HG03432 (cell line): ENCODE measurements at regions not wholly inside any gene's neighbourhood (a gene's known extent, or its start where the extent isn't known, plus 50 kb on each side); places are given as distances from the start of the nearest gene placed in this dataset.

Source experiments
- ATAC-seq: cut with Tn5 transposase; IDR thresholded peaks from one replicate; pipeline ENCODE4 v1.9.1; 2021; ENCODE audit warnings: mild to moderate bottlenecking, moderate library complexity; ENCODE audit not compliant: unreplicated experiment

DNA sequence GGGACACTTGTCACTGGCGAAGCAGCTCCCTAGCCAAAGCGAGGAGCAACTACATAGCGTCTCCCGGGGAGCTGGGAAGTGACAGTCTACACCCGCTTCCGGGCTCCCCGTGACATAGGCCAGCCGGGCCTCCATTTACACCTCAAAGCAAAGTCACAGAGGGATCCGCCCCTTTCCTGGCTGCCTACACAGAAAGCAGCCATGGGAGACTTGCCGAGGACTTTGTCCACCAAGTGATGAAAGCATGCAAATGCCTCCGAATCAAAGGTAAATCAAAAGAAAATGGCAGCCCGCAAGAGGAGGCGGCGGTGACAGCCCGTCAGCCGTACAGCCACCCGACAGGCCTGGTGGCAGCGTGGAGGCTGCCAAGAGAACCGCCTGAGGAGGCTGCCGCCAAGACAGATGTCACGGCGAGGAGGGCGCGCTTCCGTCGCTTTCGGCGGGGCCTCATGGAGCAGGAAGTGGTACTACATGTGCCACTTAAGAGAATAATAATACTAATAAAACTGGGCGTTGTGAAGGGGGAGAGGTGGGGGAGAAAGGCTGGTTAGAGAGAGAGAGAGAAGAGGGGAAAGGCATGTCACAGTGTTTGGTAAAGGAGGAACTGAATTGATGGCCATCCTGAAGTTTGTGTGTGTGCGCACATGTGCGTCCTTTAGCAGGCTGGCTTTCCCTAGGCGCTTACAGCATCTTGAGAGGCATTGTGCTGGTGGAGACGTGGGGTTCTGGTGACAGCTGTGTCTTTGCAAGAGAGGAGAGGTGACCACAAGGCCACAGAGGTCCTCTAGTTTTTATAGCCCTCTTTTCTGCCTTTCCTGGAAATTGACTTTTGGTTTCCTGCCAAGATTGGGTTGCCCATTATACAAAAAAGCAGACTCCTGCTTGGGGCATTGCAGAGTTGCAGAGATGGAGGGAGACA is 661.7 kb downstream of the VRK1 start:
- no peak for ATAC-seq

DNA sequence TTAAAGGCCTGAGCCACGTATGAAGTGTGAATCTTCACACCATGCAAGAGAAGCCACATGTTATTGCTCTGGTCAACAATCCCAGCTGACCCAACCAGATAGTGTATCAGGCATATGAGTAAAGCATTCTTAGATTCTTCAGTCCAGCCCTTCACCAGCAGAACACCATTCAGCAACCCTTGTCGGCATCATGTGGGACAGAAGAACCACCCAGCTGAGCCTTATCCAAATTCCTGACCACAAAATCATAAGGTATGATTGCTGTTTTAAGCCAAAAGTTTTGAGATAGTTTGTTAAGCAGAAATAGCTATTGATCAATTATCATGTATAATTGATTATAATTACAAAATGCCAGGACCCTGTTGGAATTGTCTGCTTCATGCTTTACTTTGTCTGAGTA is 664.9 kb downstream of the VRK1 start:
- ATAC-seq = no peak

DNA sequence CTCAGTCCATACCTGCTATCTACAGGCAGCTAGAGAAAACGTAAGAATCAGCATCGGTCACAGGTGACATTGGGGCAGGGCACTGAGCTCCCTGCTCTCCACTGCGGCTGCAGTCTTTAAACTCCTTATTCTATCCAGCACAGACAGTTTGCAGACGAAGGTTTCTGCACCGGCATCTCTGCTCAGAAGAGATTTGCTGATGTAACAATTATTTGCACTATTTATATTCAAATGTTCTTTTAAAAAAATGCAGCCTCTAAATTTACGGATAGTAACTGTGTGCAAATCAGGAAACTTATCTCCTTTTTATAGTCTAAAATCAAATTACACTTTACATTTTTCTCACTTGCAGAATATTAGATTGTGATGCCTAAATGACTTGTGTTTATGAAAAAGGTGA is 671.0 kb downstream of the VRK1 start:
- no peak for ATAC-seq

DNA sequence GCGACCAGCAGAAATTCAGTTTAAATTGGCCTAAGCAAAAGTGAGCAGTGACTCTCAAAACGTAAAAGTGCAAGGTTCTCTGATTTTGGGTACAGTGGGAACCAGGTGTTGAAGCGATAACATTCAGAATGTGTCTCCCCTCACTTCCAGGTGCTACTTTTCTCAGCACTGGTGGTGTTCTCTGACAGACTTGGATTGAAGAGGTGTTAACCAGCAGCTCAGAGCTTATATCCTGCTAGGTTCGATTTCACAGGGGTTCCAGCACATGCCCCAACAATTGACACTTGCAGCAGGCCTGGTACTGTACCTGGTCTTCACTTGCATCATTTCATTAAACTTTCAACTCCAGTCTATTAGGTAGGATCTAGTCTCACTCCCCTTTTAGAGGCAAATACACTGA is 680.2 kb downstream of the VRK1 start:
- no peak for ATAC-seq

DNA sequence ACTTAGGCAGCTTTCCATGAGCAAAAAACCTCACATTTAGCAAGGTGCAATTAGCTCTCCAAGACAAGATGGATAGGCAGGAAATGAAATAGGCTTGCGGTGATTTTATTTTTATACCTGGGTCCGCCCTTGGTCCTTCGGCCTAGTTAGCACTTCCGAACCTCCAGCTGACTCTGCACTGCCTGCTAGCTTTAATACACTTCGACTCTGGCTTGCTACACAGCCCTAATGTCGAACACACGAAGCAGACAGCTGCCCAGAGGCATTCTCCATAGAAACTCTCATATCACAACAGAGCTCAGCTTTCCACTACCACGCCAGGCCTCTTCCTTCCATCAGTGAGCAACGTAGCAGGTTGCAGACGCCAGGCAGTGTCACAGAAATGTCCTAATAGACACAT is 688.0 kb downstream of the VRK1 start:
- ATAC-seq = no peak

DNA sequence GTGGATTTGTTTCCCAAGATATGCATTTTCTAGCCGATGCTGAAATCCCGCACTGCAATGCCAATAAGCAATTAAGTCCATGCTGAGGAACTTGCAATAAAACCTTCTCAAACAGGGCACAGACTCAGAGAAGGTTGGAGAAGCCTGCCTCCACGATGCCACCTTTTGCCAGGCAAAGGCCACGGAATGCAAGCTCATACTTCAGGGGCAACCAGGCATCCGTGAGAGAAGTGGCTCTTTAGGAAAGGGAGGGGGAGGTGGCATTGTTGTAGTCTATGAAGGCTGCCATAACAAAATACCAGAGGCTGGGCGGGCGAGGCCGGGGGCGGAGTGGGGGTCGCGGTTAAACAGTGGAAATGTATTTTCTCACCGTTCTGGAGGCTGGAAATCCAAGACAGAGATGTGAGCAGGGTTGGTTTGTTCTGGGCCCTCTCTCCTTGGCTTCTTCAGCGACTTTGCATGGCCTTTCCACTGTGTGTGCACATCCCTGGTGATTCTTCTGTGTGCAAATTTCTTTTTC is 689.5 kb downstream of the VRK1 start:
- ATAC-seq = no peak

DNA sequence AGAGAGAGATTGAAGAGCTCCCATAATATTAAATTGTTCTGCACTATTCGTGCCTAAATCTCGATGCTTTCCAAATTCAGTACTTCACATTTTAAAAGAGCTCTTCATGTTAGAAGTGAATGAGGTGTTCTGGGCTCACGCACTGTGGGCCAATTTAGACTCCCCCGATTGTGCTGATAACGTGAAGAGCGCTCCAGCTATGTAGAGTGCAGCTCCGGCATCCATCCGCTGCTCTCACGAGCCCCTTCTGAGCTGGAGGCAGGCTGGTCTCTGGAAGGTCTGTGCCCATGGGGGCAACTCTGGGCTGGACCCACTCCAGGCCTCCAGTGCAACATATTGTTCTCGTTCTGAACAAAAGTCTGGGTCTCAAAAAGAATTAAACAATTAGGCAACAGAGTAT is 692.6 kb downstream of the VRK1 start:
- no peak for ATAC-seq

DNA sequence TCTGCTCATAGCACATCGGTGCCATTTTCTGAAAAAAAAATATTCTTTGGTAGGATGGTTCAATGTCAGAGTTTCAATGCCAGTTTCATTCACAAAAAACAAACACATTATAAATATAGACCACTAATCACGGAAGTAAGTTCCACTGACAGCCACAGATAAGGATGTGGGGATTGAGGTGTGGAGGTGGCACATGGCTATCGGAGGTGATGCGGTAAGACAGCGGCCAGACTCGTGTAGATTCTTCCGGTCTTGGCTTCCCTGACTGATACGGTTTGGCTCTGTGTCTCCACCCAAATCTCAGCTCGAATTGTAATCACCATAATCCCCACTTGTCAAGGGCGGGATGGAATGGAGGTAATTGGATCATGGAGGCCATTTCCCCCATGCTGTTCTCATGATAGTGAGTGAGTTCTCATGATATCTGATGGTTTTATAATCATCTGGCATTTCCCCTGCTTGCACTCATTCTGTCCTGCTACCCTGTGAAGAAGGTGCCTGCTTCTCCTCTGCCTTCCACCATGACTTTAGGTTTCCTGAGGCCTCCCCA is 693.4 kb downstream of the VRK1 start:
- no peak for ATAC-seq

DNA sequence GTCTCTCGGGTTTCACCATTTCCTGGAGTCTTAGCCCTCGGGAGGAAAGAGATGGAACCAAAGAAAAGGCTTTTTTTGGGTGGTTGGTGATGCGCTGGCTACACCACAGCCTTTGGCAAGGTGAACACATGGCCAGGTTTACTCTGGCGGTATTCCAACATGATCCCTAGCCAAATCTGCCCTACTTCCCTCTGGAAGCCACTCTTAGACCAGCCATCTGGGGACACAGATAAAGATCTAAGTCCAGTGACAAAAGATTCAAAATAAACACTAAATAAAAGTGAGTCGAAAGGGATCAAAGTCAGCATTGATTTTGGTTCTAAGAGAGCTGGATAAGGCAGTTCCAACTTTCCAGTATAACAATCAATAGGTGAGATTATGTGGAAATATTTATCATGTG is 694.5 kb downstream of the VRK1 start:
- ATAC-seq = no peak

DNA sequence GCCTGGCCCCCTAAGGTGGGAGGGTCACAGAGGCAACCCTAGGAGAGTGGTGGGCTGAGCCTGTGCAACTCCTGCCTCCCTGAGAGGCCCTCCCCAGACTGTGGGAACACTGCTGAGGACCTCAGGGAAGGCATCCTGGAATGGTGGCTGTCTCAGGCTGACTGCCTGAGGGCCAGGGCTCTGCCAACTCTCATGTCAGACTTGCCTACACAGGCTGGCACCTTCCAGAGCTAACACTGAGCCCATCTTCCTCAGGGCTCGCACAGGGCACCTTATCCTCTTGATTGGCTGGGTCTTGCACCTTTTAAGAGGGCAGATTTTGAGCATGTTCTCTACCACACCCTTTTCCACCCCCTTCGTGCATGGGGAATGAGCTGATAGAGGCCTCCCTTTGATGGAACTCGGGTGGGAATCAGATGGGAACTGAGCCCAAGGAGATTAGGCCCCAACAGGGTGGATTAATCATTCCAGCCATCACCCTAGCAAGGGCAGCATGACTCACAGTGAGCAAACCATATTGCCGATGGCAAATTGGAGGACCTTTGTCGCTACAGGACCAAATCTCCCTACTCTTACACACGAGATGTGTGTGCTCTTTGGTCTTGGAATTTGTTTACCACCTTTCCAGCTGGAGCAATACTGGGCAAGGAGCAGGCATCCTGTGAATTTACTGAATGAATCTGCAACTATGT is 702.8 kb downstream of the VRK1 start:
- ATAC-seq = no peak

DNA sequence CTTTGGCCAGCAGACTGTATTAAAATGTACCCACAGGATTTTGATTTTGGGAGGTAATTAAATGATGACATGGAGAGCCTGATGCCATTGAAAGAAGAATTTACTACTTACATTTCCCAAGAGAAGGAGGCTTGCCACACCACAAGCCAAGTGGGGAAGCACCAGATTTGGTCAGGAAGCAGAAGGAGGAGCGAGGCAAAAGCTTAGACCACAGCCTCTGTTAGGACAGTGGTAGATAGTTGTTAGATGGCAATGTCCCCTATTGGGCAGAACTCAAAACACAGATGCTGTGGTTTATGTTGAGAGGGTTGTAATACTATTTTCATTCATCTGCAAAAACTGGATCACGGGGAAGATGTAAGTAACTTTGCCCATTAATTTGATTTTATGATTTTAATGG is 709.4 kb downstream of the VRK1 start:
- no peak for ATAC-seq

DNA sequence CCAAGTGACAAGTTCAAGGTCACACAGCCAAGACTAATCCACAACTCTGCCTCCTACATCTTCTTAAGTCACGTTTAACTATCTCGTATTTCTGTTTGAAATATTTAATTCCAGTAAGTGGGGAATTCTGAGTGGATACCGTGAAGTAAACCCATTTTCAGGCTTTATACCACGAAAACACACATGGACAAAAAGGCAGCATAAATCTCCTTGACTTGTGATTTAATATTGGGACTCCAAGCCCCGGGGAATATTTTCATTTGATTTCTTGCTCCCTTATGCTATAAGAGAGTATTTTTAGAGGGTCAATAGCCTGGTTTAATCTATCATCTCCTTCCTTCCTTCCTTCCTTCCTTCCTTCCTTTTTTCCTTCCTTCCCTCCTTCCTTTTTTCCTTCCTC is 716.7 kb downstream of the VRK1 start:
- ATAC-seq = no peak

DNA sequence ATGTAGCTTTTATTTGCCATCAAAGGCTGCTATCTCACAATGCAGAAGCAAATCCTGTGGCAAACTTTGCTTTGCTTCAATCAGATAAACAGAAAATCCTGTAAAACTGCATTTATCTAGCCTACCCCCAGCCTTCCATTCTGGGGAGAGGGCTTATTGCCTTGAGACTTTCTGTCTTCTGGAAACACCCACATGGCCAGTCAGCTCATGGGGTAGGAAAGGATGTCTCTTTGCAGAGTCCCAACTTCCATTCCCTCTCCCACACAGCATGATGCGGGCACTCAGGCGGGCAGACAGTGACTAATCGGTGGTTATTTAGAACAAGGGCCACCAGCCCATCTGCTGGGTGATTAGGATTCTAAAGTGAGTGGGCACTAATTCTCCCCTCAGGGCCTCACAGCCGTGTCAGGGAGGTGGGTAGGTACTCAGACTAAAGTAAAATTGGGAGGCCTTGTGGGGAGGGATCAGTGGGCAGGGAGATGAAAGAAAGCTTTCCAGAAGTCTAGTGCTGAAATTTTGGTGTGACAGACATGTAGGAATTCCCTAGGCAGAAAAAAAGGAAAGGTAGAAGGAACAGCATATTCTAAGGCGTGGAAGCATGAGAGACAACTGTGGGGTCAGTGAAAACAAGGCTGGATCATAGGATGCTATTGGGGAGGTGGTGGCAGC is 720.5 kb downstream of the VRK1 start:
- ATAC-seq = no peak

DNA sequence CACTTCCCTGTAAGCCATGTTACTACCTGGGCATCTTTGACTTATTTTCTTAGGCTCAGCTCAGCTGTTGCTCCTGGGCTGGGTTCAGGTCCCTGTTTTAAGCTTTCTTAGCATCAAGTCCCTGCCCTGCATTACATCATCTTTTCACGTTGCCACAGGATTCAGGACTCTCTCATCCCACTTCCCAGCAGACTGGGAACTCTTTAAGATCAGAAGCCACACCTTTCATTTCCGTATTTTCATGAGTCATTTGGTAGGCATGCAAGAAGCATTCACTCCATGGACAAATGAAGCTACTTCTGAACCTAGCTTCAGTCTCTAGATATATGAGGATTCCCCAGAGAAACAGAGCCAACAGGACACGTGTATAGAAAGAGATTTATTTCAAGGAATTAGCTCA is 726.8 kb downstream of the VRK1 start:
- ATAC-seq = no peak

DNA sequence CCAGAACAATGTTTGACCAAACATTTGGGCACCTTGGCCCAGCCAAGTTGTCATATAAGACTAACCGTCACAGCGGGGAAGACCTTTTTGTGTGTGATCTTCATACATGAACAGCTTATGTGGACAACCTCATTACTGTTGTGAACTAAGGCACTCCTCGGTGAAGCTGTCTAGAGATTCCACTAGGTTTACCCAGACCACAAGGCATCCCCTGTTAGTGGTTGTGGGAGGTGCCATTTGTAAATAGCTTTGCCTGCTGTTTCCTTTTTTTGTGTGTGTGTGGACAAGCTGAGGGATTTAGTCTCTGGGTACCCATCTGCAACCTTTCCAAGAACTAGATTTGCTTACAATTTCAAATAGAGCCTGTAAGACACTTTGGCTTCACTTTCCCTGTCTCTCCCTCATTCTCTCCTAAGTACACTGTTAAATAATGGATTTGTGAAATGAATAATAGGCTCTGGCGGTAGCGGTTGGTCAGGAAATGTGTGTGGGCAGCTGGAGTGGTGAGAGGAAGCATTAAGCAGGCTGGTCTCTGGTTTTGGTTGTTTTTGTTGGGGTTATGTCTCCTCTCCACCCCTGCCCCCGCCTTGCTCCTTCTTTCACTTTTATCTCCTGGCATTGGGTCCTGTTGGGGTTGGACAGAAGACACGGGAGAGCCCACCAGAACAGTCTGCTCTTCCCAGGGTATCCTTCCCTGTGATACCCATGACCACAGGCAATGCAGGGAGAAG is 727.6 kb downstream of the VRK1 start:
- ATAC-seq = no peak

DNA sequence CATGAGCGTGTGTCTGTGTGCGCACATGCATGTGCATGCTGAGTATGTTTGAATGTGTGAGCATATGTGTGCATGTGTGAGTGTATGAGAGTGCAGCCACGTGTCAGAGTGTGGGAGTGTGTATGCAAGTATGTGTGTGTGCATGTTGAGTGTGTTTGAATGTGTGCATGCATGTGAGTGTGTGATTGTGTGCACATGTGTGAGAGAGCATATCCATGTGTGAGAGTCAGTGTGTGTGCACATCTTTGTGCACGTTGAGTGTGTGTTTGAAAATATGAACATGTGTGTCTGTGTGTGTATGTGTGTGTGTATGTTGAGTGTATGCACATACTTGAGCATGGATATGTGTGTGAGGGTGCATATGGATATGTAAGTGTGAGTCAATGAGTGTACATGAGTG is 730.8 kb downstream of the VRK1 start:
- ATAC-seq = no peak

DNA sequence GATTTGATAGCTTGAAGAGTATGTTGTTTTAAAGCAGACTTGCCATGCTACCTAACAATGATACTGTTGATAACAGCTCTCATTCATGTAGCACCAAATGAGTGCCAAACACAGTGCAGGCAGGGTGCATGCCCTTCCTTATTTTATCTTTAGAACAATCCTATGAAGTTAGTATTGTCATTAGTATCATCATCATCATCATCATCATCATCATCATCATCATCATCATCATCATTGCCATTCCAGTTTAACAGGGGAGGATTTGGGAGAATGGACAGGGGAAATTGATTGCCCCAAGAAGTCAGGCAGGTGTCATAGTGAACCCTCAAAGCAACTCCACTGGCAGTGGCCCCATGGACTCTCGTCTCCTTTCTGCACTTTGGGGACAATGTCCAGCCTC is 734.9 kb downstream of the VRK1 start:
- no peak for ATAC-seq

DNA sequence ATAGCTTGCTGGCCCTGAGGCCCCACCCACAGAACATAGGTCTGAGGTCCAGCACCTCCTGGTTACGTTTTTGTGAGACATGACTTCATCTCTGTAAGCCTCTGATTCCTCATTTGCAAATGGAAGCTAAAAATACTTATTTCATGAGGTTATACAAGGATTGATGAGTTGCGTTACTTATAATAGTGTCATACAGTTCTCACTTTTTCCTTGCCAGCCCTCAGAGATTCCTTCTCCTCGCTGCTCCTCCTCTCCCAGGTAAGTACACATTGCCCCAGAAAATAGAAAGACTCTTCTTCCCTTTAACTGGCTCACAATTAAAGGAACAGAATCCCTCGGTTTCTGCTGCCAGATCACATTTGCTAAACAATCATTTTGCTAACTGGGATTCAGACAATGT is 739.2 kb downstream of the VRK1 start:
- no peak for ATAC-seq

DNA sequence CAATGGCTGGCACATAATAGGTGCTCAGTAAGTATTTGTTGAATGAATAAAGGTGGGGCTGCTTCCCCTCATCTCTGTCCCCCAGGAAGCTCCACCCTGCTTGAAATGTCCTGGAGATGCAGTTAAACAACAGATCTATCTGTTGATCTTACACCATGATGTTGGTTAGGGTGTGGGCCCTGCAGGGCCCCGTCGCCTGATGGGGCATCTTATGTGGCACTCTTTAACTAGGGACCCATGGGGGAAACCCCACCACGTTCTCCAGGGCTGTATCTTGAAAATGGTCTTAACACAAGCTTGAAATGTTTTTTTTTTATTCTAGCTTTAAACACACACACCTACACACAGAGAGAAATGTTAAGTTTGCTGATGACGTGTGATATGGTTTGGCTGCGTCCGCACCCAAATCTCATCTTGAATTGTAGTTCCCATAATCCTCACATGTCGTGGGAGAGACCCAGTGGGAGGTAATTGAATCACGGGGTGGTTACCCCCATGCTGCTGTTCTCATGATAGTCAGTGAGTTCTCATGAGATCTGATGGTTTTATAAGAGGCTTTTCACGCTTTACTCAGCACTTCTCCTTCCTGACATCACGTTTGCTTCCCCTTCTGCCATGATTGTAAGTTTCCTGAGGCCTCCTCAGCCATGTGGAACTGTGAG is 741.7 kb downstream of the VRK1 start:
- ATAC-seq = no peak

DNA sequence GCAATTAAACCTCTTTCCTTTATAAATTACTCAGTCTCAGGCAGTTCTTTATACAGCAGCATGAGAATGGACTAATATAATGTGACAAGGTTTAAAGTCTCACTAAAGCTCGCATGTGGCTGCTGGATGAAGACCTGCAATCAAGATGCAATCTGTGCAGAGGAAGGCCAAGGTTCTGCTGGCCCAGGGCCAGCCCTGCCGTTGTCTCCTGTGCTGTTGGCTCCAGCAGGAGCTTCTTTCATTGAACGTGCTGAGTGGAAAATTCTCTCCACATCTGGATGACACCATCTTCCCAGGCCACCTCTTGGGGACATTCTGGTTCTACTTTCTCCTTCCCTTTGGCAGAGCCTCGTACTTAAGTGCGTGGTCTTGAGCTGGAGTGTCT is 742.2 kb downstream of the VRK1 start:
- no peak for ATAC-seq
